Body of pancreas (tissue), 4 donors: ENCODE measurements at regions not wholly inside any gene's neighbourhood (a gene's known extent, or its start where the extent isn't known, plus 50 kb on each side); places are given as distances from the start of the nearest gene placed in this dataset.

Source experiments
- ATAC-seq: fragments of 150-250 bp; one replicate; pipeline ENCODE4 v1.9.1; 2016
- DNase-seq, 4 donors: peaks; one replicate each; pipeline ENCODE4 v3.0.0-alpha.2; 2019
- H3K27ac ChIP-seq, 4 donors: fragments of 200-600 bp; sonication (generic); 1 replicate in 3 of 4; 2 replicates in 1 of 4; pipeline versions ENCODE4 v1.5.1 to v1.6.1; 2016 to 2019; ENCODE audit warnings: mild to moderate bottlenecking in 1 of 4, mixed read lengths in 1 of 4, moderate library complexity in 1 of 4
- H3K27me3 ChIP-seq, 2 donors: fragments of 200-600 bp; sonication (generic); one replicate each; pipeline ENCODE4 v1.6.0; 2016; ENCODE audit warnings: mild to moderate bottlenecking in 1 of 2
- H3K36me3 ChIP-seq, 2 donors: fragments of 200-600 bp; sonication (generic); replicated peaks in 1 of 2; 2 replicates each; pipeline ENCODE4 v1.5.1; 2016; ENCODE audit warnings: low read depth in 2 of 2; ENCODE audit not compliant: insufficient read depth in 1 of 2
- H3K4me1 ChIP-seq: fragments of 200-600 bp; sonication (generic); one replicate; pipeline ENCODE4 v1.6.0; 2016
- H3K4me3 ChIP-seq, 2 donors: fragments of 200-600 bp; sonication (generic); 1 replicate in 1 of 2; 2 replicates in 1 of 2; pipeline ENCODE4 v1.5.1; 2016 to 2019
- H3K9me3 ChIP-seq, 3 donors: fragments of 200-600 bp; sonication (generic); 1 replicate in 2 of 3; 2 replicates in 1 of 3; pipeline ENCODE4 v1.5.1; 2016
- CTCF ChIP-seq, 7 experiments: fragments of 450-650 bp in 4 of 7; fragments of 200-600 bp in 3 of 7; sonication (generic) in 3 of 7; IDR thresholded peaks; one replicate each; pipeline ENCODE4 v1.5.1; 2016 to 2019; ENCODE audit warnings: antibody characterized with exemption in 7 of 7
- POLR2A ChIP-seq, 3 donors: fragments of 450-650 bp; IDR thresholded peaks; one replicate each; pipeline ENCODE4 v1.6.1; 2016; ENCODE audit warnings: antibody characterized with exemption in 3 of 3, mild to moderate bottlenecking in 2 of 3
- WGBS, 2 donors: methylation state at CpG; one replicate each; pipeline ENCODE4 v1.1.5; 2017; 5-methylcytosine and 5-hydroxymethylcytosine counted together
- intact Hi-C: fragments of 100-400 bp; cut with DNase I; formaldehyde crosslinking; loops from one replicate; pipeline ENCODE4 v1.15.1; 2023

GRCh38 chrX:121114691-121115090, 67.3 kb downstream of the GLUD2 start:
- H3K9me3 ChIP-seq = no peaks in the 10 kb centered on the region
- no peak for ATAC-seq
- DNase-seq = no peak
- WGBS, 2 donors = 65 to 73% methylated on average over 1 of the region's 1 CpG
- no peaks in the 10 kb centered on the region for H3K27me3 ChIP-seq
- H3K4me3 ChIP-seq = no peak overlapping the region
- TF ChIP-seq CTCF (IDR thresholded peaks at IDR 0.05) (no peak), POLR2A (IDR thresholded peaks at IDR 0.05) (no peak)
- intact Hi-C loops = no loop called here
- no peak overlapping the region for H3K27ac ChIP-seq
- no peaks in the 10 kb centered on the region for H3K4me1 ChIP-seq
- H3K36me3 ChIP-seq = no peaks in the 10 kb centered on the region

GRCh38 chrX:121120690-121121605, 73.5 kb downstream of the GLUD2 start:
- TF ChIP-seq POLR2A (IDR thresholded peaks at IDR 0.05) = no peak
- TF ChIP-seq CTCF (IDR thresholded peaks at IDR 0.05) = no peak
- no peaks in the 10 kb centered on the region for H3K36me3 ChIP-seq
- no peaks in the 10 kb centered on the region for H3K9me3 ChIP-seq
- intact Hi-C loops = no loop called here
- H3K4me3 ChIP-seq = no peak overlapping the region
- WGBS, 2 donors = 69 to 73% methylated on average over 4 of the region's 4 CpGs
- DNase-seq = no peak
- no peak for ATAC-seq
- H3K4me1 ChIP-seq = no peaks in the 10 kb centered on the region
- H3K27me3 ChIP-seq = no peaks in the 10 kb centered on the region
- no peak overlapping the region for H3K27ac ChIP-seq

- no peak overlapping the region for H3K27ac ChIP-seq
- H3K36me3 ChIP-seq = no peaks in the 10 kb centered on the region
- TF ChIP-seq POLR2A (IDR thresholded peaks at IDR 0.05) (no peak), CTCF (IDR thresholded peaks at IDR 0.05) (no peak)
- intact Hi-C loops = no loop called here
- H3K9me3 ChIP-seq = no peaks in the 10 kb centered on the region
- no peaks in the 10 kb centered on the region for H3K27me3 ChIP-seq
- ATAC-seq (no peak), DNase-seq (no peak)
- H3K4me3 ChIP-seq = no peak overlapping the region
- 93 to 100% methylated on average over 3 of the region's 3 CpGs for WGBS, 2 donors
- H3K4me1 ChIP-seq = no peaks in the 10 kb centered on the region
Measured at GRCh38 chrX:121122332-121122731, 74.9 kb downstream of the GLUD2 start.

- 88 to 89% methylated on average over 5 of the region's 5 CpGs for WGBS, 2 donors
- no peaks in the 10 kb centered on the region for H3K9me3 ChIP-seq
- ATAC-seq (no peak), DNase-seq (no peak)
- intact Hi-C loops = no loop called here
- H3K4me1 ChIP-seq = no peaks in the 10 kb centered on the region
- no peak overlapping the region for H3K27ac ChIP-seq
- H3K36me3 ChIP-seq = no peaks in the 10 kb centered on the region
- TF ChIP-seq POLR2A (IDR thresholded peaks at IDR 0.05) = no peak
- TF ChIP-seq CTCF (IDR thresholded peaks at IDR 0.05) = no peak
- no peak overlapping the region for H3K4me3 ChIP-seq
- no peaks in the 10 kb centered on the region for H3K27me3 ChIP-seq
Measured at GRCh38 chrX:121128925-121129877, 81.8 kb downstream of the GLUD2 start.
